Sciatic nerve (tissue), 2 donors: ENCODE measurements at regions not wholly inside any gene's neighbourhood (a gene's known extent, or its start where the extent isn't known, plus 50 kb on each side); places are given as distances from the start of the nearest gene placed in this dataset.
"Not testable (repeated sequence)": the region's sequence is repeated elsewhere in the genome, so short reads cannot be mapped to it uniquely, and the experiment has no call there.

Source experiments
- ATAC-seq: fragments of 200-7000 bp; cut with Tn5 transposase; one replicate; pipeline ENCODE4 v1.9.1; 2020; ENCODE audit warnings: mild to moderate bottlenecking, moderate library complexity
- DNase-seq: peaks from one replicate; pipeline ENCODE4 v3.0.0-alpha.2; 2020; ENCODE audit warnings: low spot score
- intact Hi-C: fragments of 100-400 bp; cut with DNase I; formaldehyde crosslinking; loops from one replicate; pipeline ENCODE4 v1.14.2; 2022
- donor health status: DM: no; HTN: no; CAD: no.
- donor health status: DM: no; HTN: no; CAD: no.

- intact Hi-C loops, result no loop called here
- no peak for ATAC-seq
Observed at GRCh38 chr12:34097213-34097612, 74.9 kb downstream of the ALG10 start.

GRCh38 chr12:34105392-34105933 lies 83.2 kb downstream of the ALG10 start:
- DNase-seq, result no peak
- intact Hi-C loops, result no loop called here
- ATAC-seq, result no peak

More at GRCh38 chr12:34097213-34097612, 74.9 kb downstream of the ALG10 start:
- no peak for DNase-seq

GRCh38 chr12:34106172-34106571 lies 83.9 kb downstream of the ALG10 start:
- intact Hi-C loops, result no loop called here
- DNase-seq (no peak), ATAC-seq (no peak)

- DNase-seq, result no peak
- intact Hi-C loops, result no loop called here
- ATAC-seq, result no peak
Observed at GRCh38 chr12:34107016-34107415, 84.7 kb downstream of the ALG10 start.

- DNase-seq (no peak), ATAC-seq (no peak)
- intact Hi-C loops, result no loop called here
Observed at GRCh38 chr12:34107781-34108404, 85.6 kb downstream of the ALG10 start.

GRCh38 chr12:34108405-34108803 lies 86.1 kb downstream of the ALG10 start:
- DNase-seq (no peak), ATAC-seq (no peak)
- intact Hi-C loops, result no loop called here

- DNase-seq, result no peak
- ATAC-seq, result no peak
- intact Hi-C loops, result no loop called here
Observed at GRCh38 chr12:34108967-34109366, 86.7 kb downstream of the ALG10 start.

- no peak for ATAC-seq
- intact Hi-C loops, result no loop called here
- no peak for DNase-seq
Observed at GRCh38 chr12:34109390-34109789, 87.1 kb downstream of the ALG10 start.

- ATAC-seq, DNase-seq, intact Hi-C loops: not testable (repeated sequence)
Observed at GRCh38 chr12:34109909-34110531, 87.7 kb downstream of the ALG10 start.

- no peak for DNase-seq
- ATAC-seq, result no peak
- intact Hi-C loops, result no loop called here
Observed at GRCh38 chr12:34119366-34119765, 97.1 kb downstream of the ALG10 start.

GRCh38 chr12:34121360-34121759 lies 99.1 kb downstream of the ALG10 start:
- no peak for DNase-seq
- intact Hi-C loops, result no loop called here
- no peak for ATAC-seq

GRCh38 chr12:34123092-34123491 lies 100.8 kb downstream of the ALG10 start:
- DNase-seq, intact Hi-C loops, ATAC-seq: not testable (repeated sequence)

GRCh38 chr12:34124608-34125007 lies 102.3 kb downstream of the ALG10 start:
- DNase-seq, result no peak
- intact Hi-C loops, result no loop called here
- ATAC-seq, result no peak

- ATAC-seq, result no peak
- intact Hi-C loops, result no loop called here
- no peak for DNase-seq
Observed at GRCh38 chr12:34126239-34126641, 103.9 kb downstream of the ALG10 start.

GRCh38 chr12:34126805-34127204 lies 104.5 kb downstream of the ALG10 start:
- DNase-seq (no peak), ATAC-seq (no peak)
- intact Hi-C loops, result no loop called here

- DNase-seq, intact Hi-C loops, ATAC-seq: not testable (repeated sequence)
Observed at GRCh38 chr12:34127379-34127778, 105.1 kb downstream of the ALG10 start.

- DNase-seq, result no peak
- no peak for ATAC-seq
- intact Hi-C loops, result no loop called here
Observed at GRCh38 chr12:34142430-34142829, 120.1 kb downstream of the ALG10 start.

- ATAC-seq, result no peak
- intact Hi-C loops, result no loop called here
- no peak for DNase-seq
Observed at GRCh38 chr12:34151019-34151418, 128.7 kb downstream of the ALG10 start.

GRCh38 chr12:34163443-34163842 lies 141.1 kb downstream of the ALG10 start:
- intact Hi-C loops, result no loop called here
- no peak for ATAC-seq
- DNase-seq, result no peak

- no peak for ATAC-seq
- intact Hi-C loops, result no loop called here
- no peak for DNase-seq
Observed at GRCh38 chr12:34166427-34167060, 144.2 kb downstream of the ALG10 start.
